HepG2 (cell line): ENCODE measurements at regions not wholly inside any gene's neighbourhood (a gene's known extent, or its start where the extent isn't known, plus 50 kb on each side); places are given as distances from the start of the nearest gene placed in this dataset.

Experiments used
- ATAC-seq: fragments of 200-7000 bp; cut with Tn5 transposase; 3 replicates; pipeline ENCODE4 v1.9.1; 2020; ENCODE audit warnings: mild to moderate bottlenecking, moderate library complexity
- BruUV-seq: library from RNA; stranded (reverse); fragments of 400-500 nt; replicated peaks from 2 replicates; lab custom pipeline; 2021; lab: Mats Ljungman, UMichigan
- CTCF ChIA-PET: fragments of 300-600 bp; formaldehyde crosslinking; extraction: SDS; loops from one replicate; lab custom pipeline; 2021; ENCODE audit warnings: low total read pairs, inconsistent platforms, low intra/inter-chr PET ratio; lab: Yijun Ruan, JAX
- POLR2A ChIA-PET: fragments of 350-600 bp; sonication (Branson Sonifier 250); formaldehyde crosslinking; loops from one replicate; lab custom pipeline; 2020; ENCODE audit warnings: antibody characterized with exemption, inconsistent platforms; lab: Yijun Ruan, JAX
- DNase-seq: peaks from one replicate; pipeline ENCODE4 v3.0.0-alpha.2; 2015; ENCODE audit warnings: low spot score
- FAIRE-seq: peaks from 3 replicates; lab custom pipeline; 2011; peaks lifted over from hg19 to GRCh38; lab: Jason Lieb, UNC
- H2AFZ ChIP-seq: one replicate; pipeline ENCODE4 v1.6.1; 2011; ENCODE audit warnings: low read length, inconsistent platforms
- H3K27ac ChIP-seq: fragments of 300-600 bp; 3 replicates; pipeline ENCODE4 v1.8.0; 2011; ENCODE audit warnings: mixed run types, mild to moderate bottlenecking, mixed read lengths, low read length, inconsistent platforms; ENCODE audit not compliant: insufficient read depth; ENCODE audit errors: extremely low read length
- H3K27me3 ChIP-seq, 2 experiments: fragments of 200-600 bp in 1 of 2; 2 replicates in 1 of 2; 3 replicates in 1 of 2; pipeline versions ENCODE4 v1.6.0 to v1.8.0; 2011; ENCODE audit warnings: low read length in 2 of 2, mild to moderate bottlenecking in 2 of 2, moderate library complexity in 2 of 2, inconsistent platforms in 1 of 2; ENCODE audit not compliant: insufficient read depth in 2 of 2, control insufficient read depth in 1 of 2
- H3K36me3 ChIP-seq, 2 experiments: fragments of 200-600 bp in 1 of 2; replicated peaks in 1 of 2; 2 replicates in 1 of 2; 3 replicates in 1 of 2; pipeline versions ENCODE4 v1.5.1 to v1.8.0; 2011; ENCODE audit warnings: low read length in 2 of 2, inconsistent platforms in 1 of 2; ENCODE audit not compliant: insufficient read depth in 2 of 2, control insufficient read depth in 1 of 2
- H3K4me1 ChIP-seq: 2 replicates; pipeline ENCODE4 v1.5.1; 2012; ENCODE audit warnings: low read length, inconsistent platforms; ENCODE audit not compliant: insufficient read depth
- H3K4me2 ChIP-seq: 2 replicates; pipeline ENCODE4 v1.6.0; 2011; ENCODE audit warnings: low read depth, low read length, inconsistent platforms
- H3K4me3 ChIP-seq, 3 experiments: fragments of 200-600 bp in 1 of 3; sonication (generic), shearing (Covaris generic) in 1 of 3; replicated peaks in 1 of 3; 2 replicates each; pipeline ENCODE4 v1.5.1; 2011 to 2016; ENCODE audit warnings: low read length in 3 of 3, inconsistent platforms in 2 of 3, low read depth in 2 of 3, mild to moderate bottlenecking in 2 of 3, control low read depth in 1 of 3, mixed read lengths in 1 of 3; ENCODE audit not compliant: insufficient read depth in 1 of 3
- H3K79me2 ChIP-seq: one replicate; pipeline ENCODE4 v1.6.1; 2011; ENCODE audit warnings: low read length, inconsistent platforms; ENCODE audit not compliant: insufficient read depth
- H3K9ac ChIP-seq: 2 replicates; pipeline ENCODE4 v1.6.0; 2011; ENCODE audit warnings: mild to moderate bottlenecking, low read depth, low read length, inconsistent platforms; ENCODE audit not compliant: insufficient read depth
- H3K9me3 ChIP-seq: 2 replicates; pipeline ENCODE4 v1.5.1; 2012; ENCODE audit warnings: mild to moderate bottlenecking, low read length
- H4K20me1 ChIP-seq: 2 replicates; pipeline ENCODE4 v1.6.0; 2011; ENCODE audit warnings: inconsistent platforms, mild to moderate bottlenecking, low read length, moderate library complexity; ENCODE audit not compliant: insufficient read depth
- E2F5 ChIP-seq: sonication (generic); formaldehyde crosslinking; conservative IDR thresholded peaks from 2 replicates; pipeline ENCODE4 v1.4.0; 2020; ENCODE audit warnings: missing genetic modification reagents
- GATAD2A ChIP-seq: IDR thresholded peaks from 2 replicates; pipeline ENCODE4 v1.6.1; 2016
- HCFC1 ChIP-seq: fragments of 150-350 bp; IDR thresholded peaks from 2 replicates; pipeline ENCODE4 v1.6.1; 2014; ENCODE audit warnings: low read depth, low read length
- PCBP2 ChIP-seq: fragments of 200-400 bp; formaldehyde crosslinking; optimal IDR thresholded peaks from 2 replicates; pipeline ENCODE3; 2018; ENCODE audit warnings: low read length, low read depth; ENCODE audit not compliant: poor library complexity, severe bottlenecking
- SUZ12 ChIP-seq: fragments of 150-350 bp; IDR thresholded peaks from 2 replicates; pipeline ENCODE4 v1.6.1; 2014; ENCODE audit warnings: low read depth, low read length
- SYNCRIP ChIP-seq: fragments of 200-400 bp; formaldehyde crosslinking; IDR thresholded peaks from 2 replicates; pipeline ENCODE4 v1.6.1; 2018; ENCODE audit warnings: mild to moderate bottlenecking, low read depth, low read length; ENCODE audit not compliant: insufficient read depth
- ZNF329 ChIP-seq: sonication (generic); formaldehyde crosslinking; IDR thresholded peaks from 2 replicates; pipeline ENCODE4 v1.9.0; 2021; ENCODE audit warnings: low read depth, mild to moderate bottlenecking, missing genetic modification reagents
- ZNF430 ChIP-seq: sonication (generic); formaldehyde crosslinking; IDR thresholded peaks from 2 replicates; pipeline ENCODE4 v1.9.0; 2021; ENCODE audit warnings: mild to moderate bottlenecking, missing genetic modification reagents
- ZNF460 ChIP-seq: sonication (generic); formaldehyde crosslinking; IDR thresholded peaks from 2 replicates; pipeline ENCODE4 v1.5.1; 2020; ENCODE audit warnings: missing genetic modification reagents, mild to moderate bottlenecking, borderline replicate concordance
- ZNF550 ChIP-seq: sonication (generic); formaldehyde crosslinking; IDR thresholded peaks from 2 replicates; pipeline ENCODE4 v1.4.0; 2020; ENCODE audit warnings: mild to moderate bottlenecking, missing genetic modification reagents, borderline replicate concordance
- ZNF605 ChIP-seq: sonication (generic); formaldehyde crosslinking; IDR thresholded peaks from 2 replicates; pipeline ENCODE4 v1.8.0; 2022; ENCODE audit warnings: mild to moderate bottlenecking, missing genetic modification reagents
- ZNF644 ChIP-seq: IDR thresholded peaks from 2 replicates; pipeline ENCODE4 v1.6.1; 2016; ENCODE audit warnings: low read depth
- ZNF646 ChIP-seq: sonication (generic); formaldehyde crosslinking; IDR thresholded peaks from 2 replicates; pipeline ENCODE4 v1.9.0; 2021; ENCODE audit warnings: mild to moderate bottlenecking, missing genetic modification reagents
- ZNF747 ChIP-seq: sonication (generic); formaldehyde crosslinking; IDR thresholded peaks from 2 replicates; pipeline ENCODE4 v1.8.1; 2023; ENCODE audit warnings: missing genetic modification reagents, mild to moderate bottlenecking, borderline replicate concordance
- WGBS: methylation state at CpG from one replicate; pipeline ENCODE4 v1.1.6; 2017; ENCODE audit warnings: low lambda C conversion rate; 5-methylcytosine and 5-hydroxymethylcytosine counted together
- in situ Hi-C: cut with HindIII; loops from 2 replicates; pipeline ENCODE4 v1.10.0; 2017; ENCODE audit warnings: low pct_unique_long_range_greater_than_20kb; ENCODE audit not compliant: extremely low pct_ligation_motif_present
- intact Hi-C: fragments of 100-400 bp; cut with micrococcal nuclease; formaldehyde crosslinking; loops from one replicate; pipeline ENCODE4 v1.10.0; 2022; ENCODE audit not compliant: unreplicated experiment
- TF ChIP-seq, protein P1 (sequence below): sonication (generic); formaldehyde crosslinking; IDR thresholded peaks from 2 replicates; pipeline ENCODE4 v1.5.0; 2020; ENCODE audit warnings: missing genetic modification reagents
- TF ChIP-seq, protein P2 (sequence below): sonication (generic); formaldehyde crosslinking; IDR thresholded peaks from 2 replicates; pipeline ENCODE4 v1.5.1; 2020; ENCODE audit warnings: missing genetic modification reagents, mild to moderate bottlenecking, borderline replicate concordance

GRCh38 chr10:113397047-113397446 is 155.8 kb upstream of the HABP2 start:
- Histone ChIP-seq H3K9me3 (no peaks in the 10 kb centered on the region), H3K27me3 (peaks cover 0 to 33% of the 10 kb centered on the region in 2 experiments; a peak in 4 of 5 replicates), H3K36me3 (no peaks in the 10 kb centered on the region), H3K79me2 (no peaks in the 10 kb centered on the region), H3K4me2 (no peak overlapping the region), H3K4me3 (no peak overlapping the region), H2AFZ (no peak overlapping the region), H3K9ac (no peak overlapping the region), H3K4me1 (no peaks in the 10 kb centered on the region), H4K20me1 (no peaks in the 10 kb centered on the region), H3K27ac (no peak overlapping the region)
- no peak for DNase-seq
- intact Hi-C loops (no loop called here), in situ Hi-C loops (no loop called here)
- no TSS peak for BruUV-seq
- POLR2A ChIA-PET, result no interaction called here
- WGBS, result 15% methylated on average over 9 of the region's 9 CpGs
- no peak for FAIRE-seq
- ATAC-seq, result no peak
- CTCF ChIA-PET, result no interaction called here
- TF ChIP-seq ZNF747 (CRISPR knock-in tag), result no peak
- TF ChIP-seq SYNCRIP, result no peak
- no peak for TF ChIP-seq ZNF430 (CRISPR knock-in tag)
- TF ChIP-seq ZNF646 (CRISPR knock-in tag), result no peak
- TF ChIP-seq E2F5 (CRISPR knock-in tag), result no peak
- TF ChIP-seq, protein P1, sequence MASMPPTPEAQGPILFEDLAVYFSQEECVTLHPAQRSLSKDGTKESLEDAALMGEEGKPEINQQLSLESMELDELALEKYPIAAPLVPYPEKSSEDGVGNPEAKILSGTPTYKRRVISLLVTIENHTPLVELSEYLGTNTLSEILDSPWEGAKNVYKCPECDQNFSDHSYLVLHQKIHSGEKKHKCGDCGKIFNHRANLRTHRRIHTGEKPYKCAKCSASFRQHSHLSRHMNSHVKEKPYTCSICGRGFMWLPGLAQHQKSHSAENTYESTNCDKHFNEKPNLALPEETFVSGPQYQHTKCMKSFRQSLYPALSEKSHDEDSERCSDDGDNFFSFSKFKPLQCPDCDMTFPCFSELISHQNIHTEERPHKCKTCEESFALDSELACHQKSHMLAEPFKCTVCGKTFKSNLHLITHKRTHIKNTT, result no peak
- TF ChIP-seq SUZ12, result no peak
- no peak for TF ChIP-seq ZNF605
- no peak for TF ChIP-seq ZNF460 (CRISPR knock-in tag)
- no peak for TF ChIP-seq ZNF329 (CRISPR knock-in tag)
- TF ChIP-seq GATAD2A (CRISPR knock-in tag), result no peak
- no peak for TF ChIP-seq HCFC1
- no peak for TF ChIP-seq ZNF644 (CRISPR knock-in tag)
- TF ChIP-seq PCBP2, result no peak
- TF ChIP-seq, protein P2, sequence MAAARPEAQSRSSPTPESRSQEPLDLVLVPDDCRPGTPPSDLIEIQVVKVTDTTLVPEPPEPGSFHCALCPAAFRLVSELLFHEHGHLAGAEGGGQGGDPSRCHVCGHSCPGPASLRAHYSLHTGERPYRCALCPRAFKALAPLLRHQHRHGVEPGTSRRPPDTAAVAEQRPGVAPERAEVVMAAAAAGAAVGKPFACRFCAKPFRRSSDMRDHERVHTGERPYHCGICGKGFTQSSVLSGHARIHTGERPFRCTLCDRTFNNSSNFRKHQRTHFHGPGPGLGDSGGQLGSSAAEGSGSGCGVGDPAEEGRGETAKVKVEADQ, result no peak
- no peak for TF ChIP-seq ZNF550
